GM19372 (cell line): ENCODE measurements at regions not wholly inside any gene's neighbourhood (a gene's known extent, or its start where the extent isn't known, plus 50 kb on each side); places are given as distances from the start of the nearest gene placed in this dataset.

Experiments
- ATAC-seq: cut with Tn5 transposase; IDR thresholded peaks from one replicate; pipeline ENCODE4 v1.9.1; 2021; ENCODE audit warnings: mild to moderate bottlenecking, low read depth, moderate library complexity; ENCODE audit not compliant: unreplicated experiment

GRCh38 chr2:177314722-177315264 lies 50.3 kb upstream of the NFE2L2 start:
- ATAC-seq = no peak

DNA sequence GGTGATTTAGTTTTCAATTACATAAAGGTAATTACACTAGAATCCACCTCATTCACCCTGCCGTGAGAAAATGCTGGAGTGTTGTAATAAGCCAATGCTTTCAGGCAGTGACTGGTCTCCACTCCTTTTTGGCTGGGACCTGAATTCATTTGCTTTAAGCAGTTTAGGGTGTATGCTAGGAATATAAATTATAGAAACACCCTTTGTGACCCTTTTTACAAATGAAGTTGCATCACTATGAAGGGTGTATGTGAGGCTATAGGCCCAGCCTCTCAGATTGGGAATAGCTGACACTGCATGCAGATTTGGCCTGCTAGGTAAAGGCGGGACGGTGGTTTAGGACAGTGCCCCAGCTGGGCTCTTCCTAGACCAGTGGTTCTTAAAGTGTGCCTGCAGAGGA lies 50.8 kb upstream of the NFE2L2 start:
- no peak for ATAC-seq

DNA sequence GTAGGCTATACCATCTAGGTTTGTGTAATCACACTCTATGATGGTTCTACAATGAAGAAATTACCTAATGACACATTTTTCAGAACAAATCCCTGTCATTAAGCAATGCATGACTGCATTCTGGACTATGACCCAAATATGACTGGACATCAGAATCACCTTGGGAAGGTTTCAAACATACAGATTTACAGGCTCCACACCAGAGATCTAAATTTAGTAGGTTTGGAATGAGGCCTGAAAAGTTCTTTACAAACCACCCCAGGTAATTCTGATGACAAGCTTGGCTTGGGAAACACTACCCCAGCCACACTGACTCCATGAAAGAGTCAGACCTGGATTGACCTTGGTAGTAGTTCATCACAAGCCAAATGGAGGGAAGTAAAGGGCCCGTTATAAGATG lies 52.2 kb upstream of the NFE2L2 start:
- no peak for ATAC-seq

DNA sequence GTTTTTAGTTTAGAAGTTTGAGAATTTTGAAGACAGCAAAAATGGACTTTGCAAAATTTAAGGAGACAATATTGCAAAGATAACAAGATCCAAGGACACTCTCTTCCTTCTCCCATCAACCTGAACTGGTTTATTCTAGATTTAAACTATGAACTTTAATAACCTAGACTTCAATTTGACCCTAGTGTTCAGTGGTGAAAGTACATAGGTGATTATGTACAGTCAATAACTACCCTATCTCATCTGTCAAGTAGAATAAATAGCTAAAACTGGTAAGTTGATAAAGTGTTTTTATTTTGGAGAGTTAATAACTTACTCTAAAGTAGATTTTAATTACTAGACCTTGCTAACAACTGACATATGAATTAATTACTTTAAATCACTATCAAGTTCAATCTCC lies 52.9 kb upstream of the NFE2L2 start:
- ATAC-seq = no peak

DNA sequence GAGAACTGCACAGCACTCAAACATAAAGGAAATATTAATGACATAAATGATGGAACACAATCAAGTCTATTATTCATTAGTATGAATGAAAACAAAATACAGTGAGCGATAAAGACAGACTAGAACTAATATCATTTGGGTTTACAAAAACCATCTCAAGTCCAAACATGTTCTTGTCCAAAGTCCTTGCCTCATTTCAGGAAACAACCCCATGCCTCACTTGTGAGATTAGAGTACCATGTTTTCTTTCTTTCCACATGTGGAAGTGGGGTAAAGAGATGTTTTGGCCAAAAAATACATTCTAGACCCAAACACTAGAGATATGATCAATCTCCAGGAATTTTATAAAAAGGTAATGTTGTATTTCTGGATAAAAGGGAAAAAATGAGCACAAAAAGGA lies 53.3 kb upstream of the NFE2L2 start:
- no peak for ATAC-seq

GRCh38 chr2:177318613-177319012 lies 54.1 kb upstream of the NFE2L2 start:
- no peak for ATAC-seq

DNA sequence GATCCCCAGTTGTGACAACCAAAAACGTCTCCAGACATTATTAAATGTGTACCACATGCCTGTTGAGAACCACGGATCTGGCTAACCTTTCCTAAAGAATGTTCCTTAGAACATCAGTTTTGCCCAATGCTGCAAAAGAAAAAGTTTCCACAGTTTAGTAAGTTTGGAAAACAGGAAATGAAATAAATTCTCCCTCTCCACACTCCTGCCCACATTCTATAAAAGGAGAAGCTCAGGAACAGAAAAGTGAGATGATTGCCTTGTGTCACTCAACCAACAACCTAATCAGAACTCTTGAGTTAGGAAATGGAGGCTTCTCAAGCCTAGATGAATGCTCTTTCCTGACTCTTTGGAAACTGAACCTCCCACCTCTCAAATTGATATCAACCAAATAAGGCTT lies 56.1 kb upstream of the NFE2L2 start:
- ATAC-seq = no peak

GRCh38 chr2:177322801-177323261 lies 58.3 kb upstream of the NFE2L2 start:
- no peak for ATAC-seq

GRCh38 chr2:177324797-177325196 lies 60.3 kb upstream of the NFE2L2 start:
- ATAC-seq = no peak

GRCh38 chr2:177325554-177325953 lies 61.0 kb upstream of the NFE2L2 start:
- ATAC-seq = peak; percentile 52

DNA sequence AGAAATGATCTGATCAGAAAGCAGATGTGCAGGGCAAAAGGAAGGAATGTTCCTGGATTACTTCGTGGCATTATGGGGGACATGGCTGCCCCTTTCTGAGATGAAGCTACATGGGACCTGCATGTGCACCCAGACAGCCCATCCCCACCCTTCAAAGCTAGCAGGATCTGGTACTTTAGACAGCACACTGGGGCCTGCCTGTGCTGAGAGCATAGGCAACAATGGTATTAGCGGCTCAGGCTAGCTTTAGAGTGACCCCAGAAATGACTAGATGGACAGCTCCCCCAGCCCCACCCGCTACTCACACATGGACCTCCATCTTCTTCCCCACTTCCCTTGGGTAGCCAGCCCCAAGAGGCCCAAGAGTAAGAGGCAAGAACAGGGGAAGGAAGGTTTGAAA lies 61.5 kb upstream of the NFE2L2 start:
- ATAC-seq = no peak

GRCh38 chr2:177326591-177326990 lies 62.1 kb upstream of the NFE2L2 start:
- ATAC-seq = no peak

DNA sequence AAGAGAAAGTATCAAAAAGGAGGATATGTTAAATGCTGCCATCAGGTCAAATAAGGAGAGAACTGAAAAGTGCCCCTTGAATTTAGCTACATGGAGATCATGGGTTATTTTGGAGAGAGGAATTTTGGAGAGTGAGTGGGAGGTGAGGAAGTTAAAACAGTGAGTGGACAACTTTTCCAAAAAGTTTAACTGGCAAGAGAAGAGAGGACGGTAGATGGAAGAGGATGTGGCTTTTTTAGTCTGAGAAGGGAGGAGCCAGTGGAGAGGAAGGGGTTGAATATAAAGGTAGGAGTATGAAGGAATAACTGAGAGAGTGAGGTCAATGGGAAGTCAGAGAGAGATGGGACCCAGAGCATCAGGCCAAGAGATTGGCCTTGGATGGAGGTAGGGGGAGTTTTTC lies 62.5 kb upstream of the NFE2L2 start:
- no peak for ATAC-seq

DNA sequence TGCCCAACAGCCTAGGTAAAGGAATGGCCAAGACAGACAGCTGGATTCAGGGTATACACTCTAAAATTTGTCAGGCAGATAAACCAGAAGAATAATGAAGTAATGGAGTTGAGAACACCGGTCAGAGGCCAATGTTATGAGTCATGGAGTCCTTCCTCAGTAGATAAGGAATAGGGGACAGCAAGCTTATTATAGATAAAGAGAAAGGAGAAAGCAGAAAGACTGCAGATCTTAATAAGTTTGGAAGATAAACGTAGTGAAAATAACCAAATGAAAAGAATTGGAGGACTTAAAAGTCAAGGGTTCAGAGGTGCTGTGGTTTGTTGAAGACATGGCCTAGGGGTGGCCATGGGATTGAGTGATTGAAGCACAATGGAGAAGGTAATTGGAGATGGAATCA lies 63.5 kb upstream of the NFE2L2 start:
- no peak for ATAC-seq

DNA sequence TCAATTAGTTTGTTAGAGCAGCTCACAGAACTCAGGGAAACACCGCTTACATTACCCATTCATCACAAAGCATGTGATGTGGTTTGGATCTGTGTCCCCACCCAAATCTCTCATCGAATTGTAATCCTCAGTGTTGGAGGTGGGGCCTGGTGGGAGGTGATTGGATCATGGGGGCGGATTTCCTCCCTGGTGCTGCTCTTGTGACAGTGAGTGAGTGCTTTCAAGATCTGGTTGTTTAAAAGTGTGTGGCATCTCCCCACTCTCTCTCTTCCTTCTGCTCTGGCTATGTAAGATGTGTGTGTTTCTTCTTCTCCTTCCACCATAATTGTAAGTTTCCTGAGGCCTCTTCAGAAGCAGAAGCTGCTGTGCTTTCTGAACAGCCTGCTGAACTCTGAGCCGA lies 63.5 kb upstream of the AGPS start:
- ATAC-seq = no peak

- ATAC-seq = no peak
These were observed 61.0 kb upstream of the AGPS start for GRCh38 chr2:177331466-177331997.

- peak; percentile 73 for ATAC-seq
These were observed 60.3 kb upstream of the AGPS start for GRCh38 chr2:177332026-177332991.

DNA sequence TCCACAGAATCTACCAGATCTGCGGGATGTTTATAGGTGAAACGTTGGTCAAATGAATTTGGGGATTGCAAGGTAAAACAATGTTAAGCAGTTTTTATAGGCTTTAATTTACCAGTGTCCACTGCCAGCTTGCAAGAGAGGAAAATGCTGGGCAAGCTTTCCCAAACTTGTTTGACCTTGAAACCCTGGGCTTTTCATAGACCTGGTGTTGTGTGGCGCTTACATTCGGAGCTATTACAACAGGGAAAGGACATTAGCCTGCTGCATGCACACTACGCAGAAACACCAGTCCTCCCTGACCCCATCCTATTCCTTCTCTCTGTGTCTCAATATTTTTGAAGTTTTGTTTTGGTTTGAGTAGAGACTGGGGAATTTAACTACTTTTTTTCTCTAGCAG lies 59.6 kb upstream of the AGPS start:
- no peak for ATAC-seq

GRCh38 chr2:177334940-177335543 lies 57.5 kb upstream of the AGPS start:
- peak; percentile 64 for ATAC-seq

GRCh38 chr2:177335917-177336450 lies 56.6 kb upstream of the AGPS start:
- ATAC-seq = no peak

- ATAC-seq = no peak
These were observed 54.3 kb upstream of the AGPS start for GRCh38 chr2:177338177-177338721.
